NT2/D1 (cell line): ENCODE measurements at regions not wholly inside any gene's neighbourhood (a gene's known extent, or its start where the extent isn't known, plus 50 kb on each side); places are given as distances from the start of the nearest gene placed in this dataset.

Experiments
- SUZ12 ChIP-seq: IDR thresholded peaks from 2 replicates; pipeline ENCODE4 v1.6.1; 2011; ENCODE audit not compliant: insufficient read length, insufficient read depth; ENCODE audit errors: extremely low read depth
- YY1 ChIP-seq: IDR thresholded peaks from 2 replicates; pipeline ENCODE4 v1.6.1; 2011; ENCODE audit not compliant: insufficient read length, insufficient read depth
- ZNF274 ChIP-seq: IDR thresholded peaks from 2 replicates; pipeline ENCODE4 v1.6.1; 2011; ENCODE audit warnings: mild to moderate bottlenecking, low read depth, low read length

- TF ChIP-seq ZNF274 (no peak), SUZ12 (no peak), YY1 (no peak)
Observed at GRCh38 chr17:13244513-13244912, 226.7 kb upstream of the ELAC2 start.
